Bronchial epithelial cell (primary cell): ENCODE measurements at regions not wholly inside any gene's neighbourhood (a gene's known extent, or its start where the extent isn't known, plus 50 kb on each side); places are given as distances from the start of the nearest gene placed in this dataset.
A peak's percentile ranks its signal among the peaks of the same experiment; 100 is the strongest.

Experiments
- DNase-seq: peaks from one replicate; pipeline ENCODE4 v3.0.0-alpha.2; 2010; ENCODE audit warnings: low read depth
- FAIRE-seq: peaks from 2 replicates; lab custom pipeline; 2011; peaks lifted over from hg19 to GRCh38; lab: Jason Lieb, UNC
- H3K27me3 ChIP-seq: 2 replicates; pipeline ENCODE4 v1.5.1; 2011; ENCODE audit warnings: low read length; ENCODE audit not compliant: control insufficient read depth, insufficient read depth
- H3K36me3 ChIP-seq: 2 replicates; pipeline ENCODE4 v1.5.1; 2011; ENCODE audit warnings: low read length; ENCODE audit not compliant: control insufficient read depth, insufficient read depth
- H3K4me3 ChIP-seq: 2 replicates; pipeline ENCODE4 v1.5.1; 2011; ENCODE audit warnings: mild to moderate bottlenecking, low read depth, low read length, control low read depth
- CTCF ChIP-seq: IDR thresholded peaks from 2 replicates; pipeline ENCODE4 v1.5.1; 2011; ENCODE audit warnings: mild to moderate bottlenecking, moderate library complexity, low read length, control low read depth, inconsistent platforms; ENCODE audit not compliant: insufficient read depth, severe bottlenecking

- no peak for FAIRE-seq
- no peak for DNase-seq
- no peak for TF ChIP-seq CTCF
- no peaks in the 10 kb centered on the region for H3K36me3 ChIP-seq
- H3K27me3 ChIP-seq, result no peaks in the 10 kb centered on the region
- no peak overlapping the region for H3K4me3 ChIP-seq
Measured at GRCh38 chr6:146911635-146912215, 292.5 kb upstream of the STXBP5 start.

- Histone ChIP-seq H3K36me3 (no peaks in the 10 kb centered on the region), H3K4me3 (no peak overlapping the region), H3K27me3 (no peaks in the 10 kb centered on the region)
- DNase-seq (peak; percentile 68), FAIRE-seq (no peak)
- no peak for TF ChIP-seq CTCF
Measured at GRCh38 chr6:146912730-146913685, 291.2 kb upstream of the STXBP5 start.

- DNase-seq, result peak; percentile 93
- H3K27me3 ChIP-seq, result no peaks in the 10 kb centered on the region
- no peak overlapping the region for H3K4me3 ChIP-seq
- FAIRE-seq, result no peak
- TF ChIP-seq CTCF, result peak; percentile 4
- H3K36me3 ChIP-seq, result no peaks in the 10 kb centered on the region
Measured at GRCh38 chr6:146913842-146914488, 290.3 kb upstream of the STXBP5 start.

- DNase-seq (peak; percentile 89), FAIRE-seq (no peak)
- no peak for TF ChIP-seq CTCF
- Histone ChIP-seq H3K36me3 (no peaks in the 10 kb centered on the region), H3K27me3 (no peaks in the 10 kb centered on the region), H3K4me3 (no peak overlapping the region)
Measured at GRCh38 chr6:146914489-146915483, 289.4 kb upstream of the STXBP5 start.

GRCh38 chr6:146915671-146916127 is 288.5 kb upstream of the STXBP5 start:
- peak; percentile 80 for DNase-seq
- TF ChIP-seq CTCF, result no peak
- Histone ChIP-seq H3K4me3 (peak overlapping the region; percentile 11), H3K27me3 (no peaks in the 10 kb centered on the region), H3K36me3 (no peaks in the 10 kb centered on the region)
- no peak for FAIRE-seq
